ENCODE measurements at regions not wholly inside any gene's neighbourhood (a gene's known extent, or its start where the extent isn't known, plus 50 kb on each side); places are given as distances from the start of the nearest gene placed in this dataset.
"Not testable (repeated sequence)": the region's sequence is repeated elsewhere in the genome, so short reads cannot be mapped to it uniquely, and the experiment has no call there.

DNA sequence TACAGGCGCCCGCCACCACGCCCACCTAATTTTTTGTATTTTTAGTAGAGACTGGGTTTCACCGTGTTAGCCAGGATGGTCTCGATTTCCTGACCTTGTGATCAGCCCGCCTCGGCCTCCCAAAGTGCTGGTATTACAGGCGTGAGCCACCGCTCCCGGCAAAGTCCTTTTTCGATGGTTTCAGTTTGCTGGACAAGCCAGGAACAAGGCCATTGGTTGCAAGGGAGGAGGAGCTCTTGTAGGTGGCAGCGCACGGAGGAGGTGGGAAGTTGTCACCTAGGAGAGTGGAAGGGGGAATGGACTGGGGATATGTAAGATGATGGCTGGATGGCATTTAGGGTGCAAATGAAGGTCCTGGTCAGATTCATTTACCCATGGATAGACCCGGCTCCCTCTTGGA lies 218.5 kb upstream of the ATP6AP2 start:
- not testable (repeated sequence) for DNase-seq

DNA sequence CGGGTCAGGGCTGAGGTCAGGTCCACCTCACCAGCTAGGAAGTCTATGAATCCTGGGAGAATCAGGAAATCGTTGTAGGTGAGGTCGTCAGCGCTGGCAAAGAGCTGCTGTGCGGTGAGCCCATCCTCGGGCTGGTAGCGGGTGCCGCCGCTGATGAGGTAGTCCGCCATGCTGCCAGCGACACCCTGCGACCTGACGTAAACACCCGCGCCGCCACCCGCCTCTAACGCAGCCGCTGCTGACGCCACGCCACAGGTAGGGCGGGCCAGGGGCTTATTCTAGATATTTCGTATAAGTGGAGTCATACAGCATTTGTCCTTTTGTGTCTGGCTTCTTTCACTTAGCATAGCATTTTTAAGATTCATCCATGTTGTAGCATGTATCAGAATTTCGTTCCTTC lies 220.2 kb upstream of the ATP6AP2 start:
- DNase-seq, result no peak

DNA sequence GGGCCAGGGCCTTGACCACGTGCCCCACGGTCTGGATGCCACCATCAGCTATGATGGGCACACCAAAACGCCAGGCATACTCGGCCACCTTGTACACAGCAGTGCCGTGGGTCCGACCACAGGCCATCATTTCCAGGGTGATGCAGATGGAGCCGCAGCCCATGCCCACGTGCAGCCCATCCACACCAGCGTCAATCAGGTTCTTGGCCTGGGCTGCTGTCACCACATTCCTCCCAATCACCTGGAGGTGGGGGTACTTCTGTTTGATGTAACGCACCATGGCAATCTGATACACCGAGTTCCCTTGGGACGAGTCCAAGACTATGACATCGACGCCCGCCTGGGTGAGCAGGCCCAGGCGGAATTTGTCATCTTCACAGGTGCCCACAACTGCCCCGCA lies 221.2 kb upstream of the ATP6AP2 start:
- DNase-seq, result no peak

DNA sequence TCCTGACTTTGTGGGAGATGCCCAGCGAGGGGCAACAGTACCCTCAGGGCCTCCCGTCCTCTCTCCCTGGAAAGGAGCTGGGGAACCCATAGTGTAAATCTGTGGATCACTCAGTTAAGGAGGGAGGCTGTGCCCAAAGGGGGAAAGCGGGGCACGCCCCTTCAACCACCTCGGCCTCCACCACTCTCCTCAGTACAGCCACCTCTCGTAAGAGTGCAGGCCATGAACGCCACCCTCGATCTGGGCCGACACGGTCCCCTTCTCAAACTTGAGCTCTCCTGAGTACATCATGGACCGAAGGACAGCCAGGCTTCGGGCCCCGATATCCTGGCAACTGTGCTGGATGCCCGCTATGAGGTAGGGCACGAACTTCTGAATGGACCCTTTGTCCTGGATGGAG lies 221.8 kb upstream of the ATP6AP2 start:
- no peak for DNase-seq

DNA sequence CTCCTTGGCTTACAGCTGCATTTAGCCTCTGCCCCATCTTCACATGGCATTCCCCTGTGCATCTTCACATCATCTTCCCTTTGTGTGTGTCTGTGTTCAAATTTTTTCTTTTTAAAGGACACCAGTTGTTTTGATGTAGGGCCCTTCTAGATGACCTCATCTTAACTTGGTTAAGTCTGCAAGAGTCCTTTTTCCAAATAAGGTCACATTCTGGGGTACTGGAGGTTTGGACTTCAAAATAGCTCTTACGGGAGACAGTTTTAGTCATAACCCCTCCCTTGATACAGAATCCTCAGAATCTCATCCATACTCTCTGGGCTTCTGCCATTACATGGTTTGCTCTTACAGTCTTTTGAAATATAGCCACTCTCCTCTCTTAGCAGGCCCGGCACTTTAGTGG lies 231.5 kb upstream of the ATP6AP2 start:
- no peak for DNase-seq

DNA sequence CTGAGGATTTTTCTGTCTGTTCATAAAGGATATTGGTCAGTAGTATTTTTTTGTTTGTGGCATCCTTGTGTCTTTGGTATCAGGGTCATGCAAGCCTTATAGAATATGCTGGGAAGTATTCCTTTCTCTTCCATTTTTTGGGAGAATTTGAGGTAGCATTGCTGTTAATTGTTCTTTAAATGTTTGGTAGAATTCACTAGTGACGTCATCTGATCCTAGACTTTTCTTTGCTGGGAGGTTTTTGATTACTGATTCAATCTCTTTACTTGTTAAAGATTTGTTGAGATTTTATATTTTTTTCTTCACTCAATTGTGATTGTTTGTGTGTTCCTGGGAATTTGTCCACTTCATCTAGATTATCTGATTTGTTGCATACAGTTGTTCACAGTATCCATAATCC lies 234.4 kb upstream of the ATP6AP2 start:
- no peak for DNase-seq

DNA sequence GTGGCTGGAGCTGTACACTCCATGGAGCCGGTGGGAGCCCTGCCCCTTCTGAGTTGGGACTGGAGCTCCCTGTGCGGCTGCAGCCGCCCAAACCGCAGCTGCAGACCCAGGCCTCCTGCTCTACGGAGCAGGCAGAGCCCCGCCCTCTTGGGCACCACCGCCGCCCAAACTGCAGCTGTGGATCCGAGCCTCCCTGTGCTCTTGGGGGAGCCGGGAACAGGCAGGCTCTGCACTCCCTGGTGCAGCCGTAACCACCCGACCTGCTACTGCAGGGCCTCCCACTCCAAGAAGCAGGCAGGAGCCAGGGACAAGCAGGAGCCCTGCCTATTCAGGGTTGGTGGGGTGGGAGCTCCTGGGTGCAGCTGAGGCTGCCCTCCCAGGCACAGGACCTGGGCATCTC lies 237.5 kb upstream of the ATP6AP2 start:
- no peak for DNase-seq

DNA sequence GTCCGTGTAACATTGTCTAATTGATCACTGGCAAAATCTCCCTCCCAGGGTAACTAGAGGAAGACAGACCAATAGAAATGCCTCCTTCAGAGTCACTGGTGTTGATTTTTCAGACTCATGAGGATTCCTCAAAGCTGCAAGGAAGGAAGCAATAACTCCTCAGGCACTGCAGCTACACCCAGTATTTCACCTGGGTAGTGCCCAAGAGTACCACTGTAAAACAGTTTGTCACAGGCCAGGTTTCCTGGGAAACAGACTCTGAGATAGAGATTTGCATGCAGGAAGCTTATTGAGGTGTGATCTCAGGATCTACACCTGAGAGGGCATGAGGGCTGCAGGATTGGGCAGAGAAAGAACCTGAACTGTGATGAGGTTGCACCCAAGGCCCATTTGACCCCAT lies 240.7 kb upstream of the ATP6AP2 start:
- no peak for DNase-seq

DNA sequence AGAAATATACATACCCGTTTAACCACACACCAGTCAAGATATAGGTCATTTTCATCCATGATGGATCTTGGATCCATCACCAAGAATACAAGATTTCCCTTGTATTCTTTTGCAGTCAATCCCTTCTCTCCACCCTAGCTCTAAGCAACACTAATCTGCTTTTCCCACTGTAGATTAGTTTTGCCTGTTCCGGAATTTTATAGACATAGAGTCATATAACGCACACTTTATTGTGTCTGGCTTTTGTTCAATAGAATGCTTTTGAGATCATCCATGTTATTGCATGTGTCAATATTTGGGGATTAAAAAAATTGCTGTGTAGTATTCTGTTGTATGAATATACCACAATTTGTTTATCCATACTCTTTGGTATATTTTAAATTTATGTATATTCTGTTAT lies 235.6 kb upstream of the BCOR start:
- no peak for DNase-seq

DNA sequence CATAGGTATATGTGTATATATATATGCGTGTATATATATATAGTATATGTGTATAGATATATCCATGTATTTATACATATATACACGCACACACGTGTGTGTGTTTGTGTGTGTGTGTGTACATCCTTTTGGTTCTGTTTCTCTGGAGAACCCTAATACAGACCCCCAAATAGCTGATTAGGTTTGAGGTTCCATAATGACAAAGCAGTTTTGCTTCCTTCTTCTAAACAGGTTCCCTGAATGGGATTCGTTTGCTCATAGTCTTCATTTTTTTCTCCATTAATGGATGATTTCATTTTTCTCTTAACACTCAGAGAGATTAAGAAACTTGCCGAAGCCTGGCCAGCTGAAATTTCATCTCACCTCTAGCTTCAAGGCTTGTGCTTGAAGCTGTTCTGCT lies 234.0 kb upstream of the BCOR start:
- DNase-seq, result no peak

DNA sequence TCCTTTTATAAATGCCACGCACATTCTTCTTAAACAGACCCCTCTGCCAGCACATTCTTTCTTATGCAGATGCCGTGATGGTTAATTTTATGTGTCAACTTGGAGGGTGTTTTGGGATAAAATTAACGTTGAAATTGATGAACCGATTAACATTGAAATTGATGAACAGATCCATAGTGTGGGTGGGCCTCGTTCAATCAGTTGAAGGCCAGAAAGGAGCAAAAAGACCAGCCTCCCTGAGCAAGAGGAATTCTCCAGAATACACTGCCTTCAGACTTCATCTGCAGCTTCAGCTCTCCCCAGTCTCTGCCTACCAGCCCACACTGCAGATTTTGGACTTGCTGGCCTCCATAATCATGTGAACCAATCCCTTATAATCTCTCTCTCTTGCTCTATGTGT lies 233.6 kb upstream of the BCOR start:
- DNase-seq, result no peak

DNA sequence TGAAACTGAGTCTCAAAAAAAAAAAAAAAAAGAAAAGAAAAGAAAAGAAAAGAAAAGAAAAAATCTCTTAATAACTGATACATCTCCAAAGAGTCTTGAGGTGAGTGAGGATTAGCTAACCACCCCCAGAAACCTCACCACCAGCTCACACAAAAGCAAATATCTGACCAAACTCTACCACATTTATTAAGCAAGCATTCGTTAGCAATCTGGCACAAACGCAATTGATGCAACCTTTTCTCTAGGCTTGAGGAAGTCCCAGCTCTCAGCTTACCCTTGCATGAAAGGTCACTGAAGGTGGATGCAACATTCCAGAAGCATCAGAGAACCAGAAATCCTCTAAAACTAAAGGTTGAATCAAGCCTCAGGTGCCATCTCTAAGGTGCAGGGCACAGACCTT lies 231.9 kb upstream of the BCOR start:
- no peak for DNase-seq

DNA sequence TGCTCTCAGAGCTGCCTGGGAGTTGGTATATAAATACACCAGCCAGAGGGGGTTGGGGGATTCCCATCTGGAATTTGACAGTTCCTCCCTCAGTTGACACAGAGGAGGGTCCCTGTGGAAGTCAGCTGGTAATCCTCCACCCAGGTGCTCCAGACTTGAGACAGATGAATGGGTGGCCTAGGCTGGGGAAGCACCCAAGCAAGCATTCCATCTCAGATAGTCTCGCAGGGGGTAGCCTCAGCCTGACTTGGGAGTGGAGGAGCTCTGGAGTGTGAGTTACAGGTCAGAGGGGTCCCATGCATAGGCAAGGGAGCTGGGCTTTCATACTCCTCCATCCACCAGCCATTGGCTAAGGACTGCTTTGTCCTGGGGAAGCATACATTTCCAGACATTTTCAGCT lies 229.3 kb upstream of the BCOR start:
- no peak for DNase-seq

DNA sequence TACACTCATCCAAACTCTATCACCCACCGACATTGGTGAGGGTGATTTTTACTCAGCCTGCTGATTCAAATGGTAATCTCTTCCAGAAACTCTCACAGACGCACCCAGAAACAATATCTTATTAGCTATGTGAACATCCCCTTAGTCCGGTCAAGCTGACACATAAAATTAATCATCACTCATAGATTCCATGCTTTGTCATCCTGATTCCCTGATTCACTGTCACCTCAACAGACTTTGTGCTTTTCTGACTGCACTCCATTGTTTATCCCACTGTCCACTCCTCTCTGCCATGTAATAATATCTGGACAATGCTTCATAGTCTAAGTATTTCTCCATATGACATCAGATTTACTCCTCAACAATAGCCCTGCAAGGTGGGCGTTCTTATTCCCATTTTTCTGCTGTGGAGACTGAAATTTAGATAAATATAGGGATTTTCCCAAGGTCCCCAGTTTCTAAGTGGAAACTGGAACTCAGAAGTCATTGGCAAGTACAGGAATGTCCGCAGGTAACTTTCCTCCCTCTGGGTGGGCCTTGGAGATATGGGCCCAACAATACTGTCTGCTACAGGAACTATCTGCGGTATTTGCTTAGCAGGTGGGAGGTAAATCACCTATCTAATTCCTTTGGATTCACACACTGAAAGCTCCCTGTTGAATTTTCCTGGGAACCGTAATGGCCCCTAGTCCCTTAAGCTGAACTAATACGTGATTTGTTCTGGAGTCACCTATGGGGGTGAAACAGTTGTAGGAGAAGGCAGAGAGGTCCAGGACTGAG lies 228.6 kb upstream of the BCOR start:
- no peak for DNase-seq

DNA sequence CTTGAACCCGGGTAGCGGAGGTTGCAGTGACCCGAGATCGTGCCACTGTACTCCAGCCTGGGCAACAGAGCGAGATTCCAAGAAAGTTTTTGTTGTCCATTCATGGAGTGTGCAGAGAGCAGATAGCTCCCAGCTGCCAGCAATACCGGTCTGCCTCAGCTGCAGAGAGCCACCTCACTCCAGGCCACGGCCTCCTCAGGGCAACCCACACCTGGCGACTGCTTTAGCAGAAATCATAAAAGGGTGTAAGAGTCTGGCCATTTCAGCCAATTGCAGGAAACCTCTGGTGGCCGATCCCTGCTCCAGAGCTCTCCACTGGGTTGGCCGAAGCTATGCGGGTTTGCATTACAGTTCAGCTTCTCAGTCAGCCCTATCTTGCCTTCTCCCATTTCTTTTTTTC lies 227.4 kb upstream of the BCOR start:
- no peak for DNase-seq

DNA sequence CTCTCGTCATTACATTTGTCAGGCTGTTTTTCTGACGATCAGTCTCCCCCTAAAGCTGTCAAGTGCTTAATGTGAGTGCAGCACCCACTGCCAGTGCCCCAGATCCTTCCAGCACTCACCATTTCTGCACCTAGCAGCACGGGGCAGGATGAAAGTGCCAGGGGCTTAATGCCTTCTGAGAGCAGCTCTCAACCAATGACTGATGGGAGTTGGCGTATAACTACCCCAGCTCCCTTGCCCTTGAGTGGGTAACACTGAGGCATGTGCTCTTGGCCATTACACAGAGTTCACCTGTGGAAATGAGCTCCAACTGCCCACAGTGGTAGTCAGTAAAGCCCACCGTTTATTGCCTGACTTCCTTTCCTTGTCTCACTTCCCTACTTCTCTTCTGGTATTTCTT lies 226.2 kb upstream of the BCOR start:
- no peak for DNase-seq

DNA sequence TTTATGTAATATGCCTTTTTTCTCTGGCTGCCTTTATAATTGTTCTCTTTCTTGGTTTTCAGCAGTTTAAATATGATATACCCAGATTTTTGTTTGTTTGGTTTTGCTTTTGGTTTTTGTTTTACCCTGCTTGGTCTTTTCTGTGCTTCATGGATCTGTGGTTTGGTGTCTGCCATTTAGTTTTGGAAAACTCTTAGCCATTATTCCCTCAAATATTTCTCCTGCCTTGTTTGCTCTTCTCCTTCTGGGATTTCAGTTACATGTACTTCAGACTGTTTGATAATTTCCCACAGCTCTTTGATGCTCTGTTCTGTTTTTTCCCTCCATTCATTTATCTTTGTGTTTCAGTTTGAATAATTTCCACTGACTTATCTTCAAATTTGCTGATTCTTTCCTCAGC lies 223.1 kb upstream of the BCOR start:
- no peak for DNase-seq

DNA sequence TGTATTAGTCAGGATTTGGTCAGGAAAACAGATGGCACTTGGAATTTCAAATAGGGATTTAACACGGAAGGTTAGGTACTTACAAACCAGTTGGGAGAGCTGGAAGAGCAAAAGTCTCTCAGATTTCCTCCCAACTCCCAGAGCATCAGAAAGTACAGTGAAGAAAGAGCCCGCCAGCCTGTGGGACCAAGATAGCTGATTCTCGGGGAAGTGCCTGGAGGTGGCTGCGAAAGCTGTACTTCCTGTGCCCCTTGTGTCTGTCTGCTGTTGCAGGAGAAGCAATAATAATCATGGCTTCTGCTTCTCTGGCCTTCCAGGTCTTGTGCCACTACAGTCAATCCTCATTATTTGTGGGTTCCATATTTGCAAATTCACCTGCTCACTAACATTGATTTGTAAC lies 221.0 kb upstream of the BCOR start:
- DNase-seq, result no peak

DNA sequence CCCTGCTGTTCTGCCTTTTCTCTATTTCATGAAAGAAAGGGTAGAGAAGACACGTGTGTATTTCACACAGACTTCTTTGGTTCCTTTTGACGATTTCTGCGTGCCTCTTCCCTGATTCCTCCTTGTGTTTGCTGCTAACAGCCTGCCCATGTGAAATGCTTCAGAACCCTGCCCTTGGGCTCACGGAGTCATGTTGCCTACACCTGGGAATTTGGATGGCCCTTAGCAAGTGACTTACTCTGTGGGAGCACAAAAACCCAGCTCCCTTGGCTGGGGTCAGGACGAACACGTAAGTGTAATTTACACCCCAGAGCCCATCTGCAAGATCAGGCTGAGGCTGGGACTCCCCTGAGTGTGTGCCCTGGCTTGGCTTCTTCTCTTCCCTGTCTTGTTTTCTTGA lies 220.3 kb upstream of the BCOR start:
- no peak for DNase-seq

DNA sequence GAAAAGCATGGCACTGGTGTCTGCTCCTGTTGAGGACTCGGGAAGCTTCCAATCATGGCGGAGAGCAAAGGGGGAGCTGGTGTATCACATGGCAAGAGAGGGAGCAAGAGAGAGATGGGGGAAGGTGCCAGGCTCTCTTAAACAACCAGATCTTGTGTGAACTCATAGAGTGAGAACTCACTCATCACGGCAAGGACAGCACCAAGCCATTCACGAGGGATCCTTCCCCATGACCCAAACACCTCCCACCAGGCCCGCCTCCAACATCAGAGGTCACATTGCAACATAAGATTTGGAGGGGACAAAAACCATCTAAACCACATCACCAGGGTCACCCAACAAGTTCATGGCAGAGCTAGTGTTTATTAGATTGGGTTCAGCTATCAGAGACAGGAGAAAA lies 218.7 kb upstream of the BCOR start:
- no peak for DNase-seq

DNA sequence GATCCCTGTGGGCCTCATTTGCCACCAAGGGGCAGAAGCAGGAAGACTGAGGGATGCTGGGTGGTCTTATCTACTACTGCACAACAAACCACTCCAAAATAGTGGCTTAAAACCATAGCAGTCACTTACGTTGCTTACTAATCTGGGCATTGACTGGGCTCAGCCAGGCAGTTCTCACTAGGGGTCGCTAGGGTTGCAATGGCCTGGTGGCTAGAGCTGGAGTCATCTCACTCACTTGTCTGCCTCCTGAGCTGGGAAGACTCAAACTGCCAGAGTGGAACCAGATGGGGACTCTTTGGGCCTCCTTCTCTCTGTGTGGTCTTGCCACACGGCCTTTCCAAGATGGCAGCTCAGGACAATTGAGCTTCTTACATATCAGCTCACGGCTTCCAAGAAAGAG lies 216.3 kb upstream of the BCOR start:
- no peak for DNase-seq

DNA sequence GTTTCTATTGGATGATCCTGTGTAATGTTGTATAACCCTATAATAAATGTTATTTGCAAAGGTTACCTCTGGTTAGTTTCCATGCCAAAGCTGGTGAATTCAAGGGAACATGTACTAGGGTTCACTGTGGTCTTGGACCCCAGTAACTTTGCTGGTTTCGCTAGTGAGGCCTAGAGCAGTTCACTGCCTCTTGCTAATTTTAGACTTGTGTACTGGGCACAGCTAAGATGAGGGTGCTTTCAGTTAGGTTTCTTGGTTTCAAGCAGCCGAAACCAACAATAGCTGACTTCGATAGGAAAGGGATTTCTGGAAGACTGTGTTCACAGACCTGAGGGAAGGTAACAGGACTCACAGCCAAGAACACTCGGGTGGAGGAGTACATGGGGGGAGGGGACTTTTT lies 215.5 kb upstream of the BCOR start:
- DNase-seq, result no peak

DNA sequence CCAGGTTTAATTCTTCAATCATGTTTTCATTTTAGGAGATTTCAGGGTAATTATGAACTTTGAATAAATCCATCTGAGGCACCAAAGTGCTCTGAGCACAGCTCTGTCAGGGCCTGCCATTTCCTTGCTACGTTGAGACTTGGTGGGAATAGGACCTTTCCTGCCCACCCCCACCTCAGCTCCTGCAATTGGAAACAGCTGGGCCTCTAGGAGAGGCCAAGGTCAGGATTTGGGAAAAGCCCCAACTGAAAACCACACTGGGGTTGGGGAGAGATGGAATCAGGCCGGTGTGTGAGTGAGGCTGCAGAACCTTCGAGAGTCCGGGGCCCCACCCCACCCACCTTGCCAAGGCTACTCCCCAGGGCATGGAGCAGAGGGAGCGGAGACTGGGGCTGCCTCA lies 212.7 kb upstream of the BCOR start:
- no peak for DNase-seq

DNA sequence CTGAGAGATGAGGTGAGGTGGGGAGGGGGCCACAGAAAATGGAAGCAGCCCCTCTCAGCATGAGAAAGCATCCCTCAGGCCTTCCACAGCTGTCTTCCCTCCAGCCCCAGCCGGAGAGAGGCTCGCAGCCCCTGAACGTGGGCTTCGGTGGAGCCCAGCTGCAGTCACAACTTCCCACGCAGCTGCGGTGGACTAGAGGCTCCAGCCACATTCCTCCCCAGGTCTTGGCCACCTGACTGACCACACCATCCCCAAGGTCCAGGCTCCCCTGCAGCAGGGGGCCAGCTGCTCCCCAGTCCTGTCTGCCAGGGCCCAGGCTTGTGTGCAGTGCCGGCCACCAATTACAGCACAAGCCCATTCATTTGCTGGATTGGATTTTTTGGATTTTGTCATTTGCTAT lies 212.3 kb upstream of the BCOR start:
- no peak for DNase-seq

DNA sequence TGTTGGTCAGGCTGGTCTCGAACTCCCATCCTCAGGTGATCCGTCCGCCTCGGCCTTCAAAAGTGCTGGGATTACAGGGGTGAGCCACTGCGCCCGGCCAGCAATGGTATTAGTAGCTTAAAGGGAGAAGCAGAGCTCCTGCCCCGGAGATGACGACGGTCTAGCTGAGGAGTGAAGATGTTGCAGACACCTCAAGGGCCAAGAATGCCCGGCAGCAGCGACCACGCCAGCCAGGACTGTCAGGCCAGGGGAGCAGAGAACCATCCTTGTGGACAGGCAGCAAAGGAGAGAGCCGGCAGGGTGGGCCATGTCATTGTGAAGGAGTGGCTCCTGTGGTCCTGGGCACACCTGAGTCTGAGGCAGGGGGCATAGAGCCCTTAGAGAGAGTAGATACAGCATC lies 210.1 kb upstream of the BCOR start:
- DNase-seq, result no peak

DNA sequence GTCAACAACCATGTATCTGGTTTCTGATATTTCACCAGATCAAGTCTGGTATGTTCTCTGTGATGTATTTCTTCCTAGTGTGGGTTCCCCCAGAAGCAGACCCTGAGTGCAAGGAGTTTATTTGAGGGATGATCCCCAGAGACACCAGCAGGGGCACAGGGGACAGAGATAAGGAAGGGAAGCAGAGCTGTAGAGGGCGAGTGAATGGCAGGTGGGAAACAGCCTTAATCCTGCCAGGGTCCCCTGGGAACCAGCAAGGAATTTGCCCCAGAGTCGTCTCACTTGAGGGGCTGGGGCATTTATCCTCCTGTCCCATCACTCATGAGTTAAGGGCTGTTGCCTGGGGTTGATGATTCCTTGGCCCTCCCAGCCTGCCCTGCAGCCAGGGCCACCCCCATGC lies 206.4 kb upstream of the BCOR start:
- no peak for DNase-seq
